HG03045 (cell line): ENCODE measurements at regions not wholly inside any gene's neighbourhood (a gene's known extent, or its start where the extent isn't known, plus 50 kb on each side); places are given as distances from the start of the nearest gene placed in this dataset.
"Not testable (repeated sequence)": the region's sequence is repeated elsewhere in the genome, so short reads cannot be mapped to it uniquely, and the experiment has no call there.

Source experiments
- ATAC-seq: cut with Tn5 transposase; IDR thresholded peaks from one replicate; pipeline ENCODE4 v1.9.1; 2021; ENCODE audit warnings: mild to moderate bottlenecking, moderate library complexity; ENCODE audit not compliant: unreplicated experiment

DNA sequence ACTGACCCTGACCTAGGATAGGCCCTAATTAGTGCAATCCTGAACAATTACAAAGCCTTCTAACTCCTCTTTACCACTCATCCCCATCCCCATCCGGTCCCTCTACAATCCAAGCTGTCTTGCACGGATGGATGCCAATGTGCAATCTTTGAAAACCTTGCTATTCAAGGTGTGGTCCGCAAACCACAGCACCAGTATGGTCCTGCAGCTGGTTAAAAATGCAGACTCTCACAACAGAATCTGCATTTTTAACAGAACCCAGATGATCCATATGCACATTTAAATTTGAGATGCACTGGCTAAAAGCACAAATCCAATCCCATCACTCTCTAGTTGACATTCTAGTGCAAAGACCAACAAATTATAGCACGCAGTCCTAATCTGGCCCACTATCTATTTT is 230.6 kb upstream of the KRR1 start:
- no peak for ATAC-seq

DNA sequence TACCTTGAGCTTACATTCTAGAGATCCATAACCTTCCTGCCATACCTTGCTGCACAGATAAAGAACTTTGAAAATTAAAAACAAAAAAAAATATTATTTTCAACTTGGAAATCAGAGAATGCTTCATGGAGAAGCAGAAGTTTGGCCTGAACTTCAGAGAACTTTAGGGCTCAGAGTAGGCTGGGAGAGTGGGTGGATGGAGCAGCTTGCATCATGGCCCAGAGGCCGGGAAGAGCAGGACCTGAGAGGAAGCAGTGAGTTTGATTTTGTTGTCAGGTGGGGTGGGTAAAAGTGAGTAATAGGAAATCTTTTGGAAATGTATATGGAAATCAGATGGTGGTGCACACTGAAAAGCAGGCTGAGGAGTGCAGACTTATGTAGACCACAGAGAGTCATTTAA is 228.5 kb upstream of the KRR1 start:
- ATAC-seq: no peak

- ATAC-seq: not testable (repeated sequence)
Measured at GRCh38 chr12:75739098-75739497, 227.7 kb upstream of the KRR1 start.

GRCh38 chr12:75738486-75738885 is 227.1 kb upstream of the KRR1 start:
- peak; percentile 97 for ATAC-seq

GRCh38 chr12:75735853-75736252 is 224.4 kb upstream of the KRR1 start:
- ATAC-seq: no peak

- ATAC-seq: no peak
Measured at GRCh38 chr12:75728826-75729225, 217.4 kb upstream of the KRR1 start.

GRCh38 chr12:75727577-75727976 is 216.2 kb upstream of the KRR1 start:
- no peak for ATAC-seq

DNA sequence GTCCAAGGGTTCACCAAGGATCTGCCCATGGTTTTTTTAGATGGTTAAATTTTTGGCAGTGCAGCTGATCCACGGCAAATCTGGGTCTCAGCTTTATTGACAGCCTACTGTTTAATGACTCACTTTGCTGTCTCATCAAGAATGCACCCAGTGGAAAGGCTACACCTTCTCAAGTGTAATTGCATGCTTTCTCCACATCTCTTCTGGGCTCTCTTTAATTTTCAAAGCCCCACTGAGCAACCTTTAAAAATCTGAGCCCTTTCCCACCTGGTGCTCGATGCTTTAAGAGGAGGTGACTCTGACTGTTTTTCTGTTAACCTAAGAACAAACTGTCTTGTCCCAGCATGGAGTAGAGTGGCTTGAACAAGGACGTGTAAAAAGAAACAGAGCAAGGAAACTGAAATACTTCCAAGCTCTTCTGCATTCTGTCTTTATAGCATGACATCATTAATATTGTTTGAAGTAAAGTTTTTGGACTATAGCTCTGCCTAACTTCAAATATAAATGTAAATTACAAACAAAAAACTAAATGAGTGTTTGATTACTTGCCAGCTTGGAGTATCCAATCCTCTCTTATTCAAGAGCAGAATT is 214.2 kb upstream of the KRR1 start:
- no peak for ATAC-seq

GRCh38 chr12:75724928-75725312 is 213.5 kb upstream of the KRR1 start:
- no peak for ATAC-seq

GRCh38 chr12:75724307-75724927 is 213.0 kb upstream of the KRR1 start:
- no peak for ATAC-seq

DNA sequence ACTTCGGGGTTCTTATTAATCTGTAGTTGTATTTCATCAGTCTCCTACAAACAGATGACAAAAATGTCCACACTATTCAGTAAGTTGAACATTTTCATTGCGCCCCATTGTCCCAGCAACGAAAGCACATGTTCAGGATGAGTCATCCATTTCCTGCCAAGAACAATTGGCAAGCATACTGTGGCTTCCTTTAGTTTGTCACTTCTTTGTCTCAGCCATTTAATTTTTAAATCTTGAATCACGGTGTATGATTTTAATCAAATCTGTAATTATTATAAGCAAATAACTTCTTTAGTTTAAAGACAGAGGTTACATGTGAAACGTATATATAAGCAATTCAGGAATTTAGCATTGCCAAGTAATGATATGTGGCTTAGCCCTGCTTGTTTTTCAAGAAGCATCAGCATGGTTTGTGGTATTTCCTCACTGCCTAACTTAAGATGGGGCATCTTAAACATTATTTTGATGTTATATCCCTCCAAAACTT is 211.3 kb upstream of the KRR1 start:
- ATAC-seq: no peak

DNA sequence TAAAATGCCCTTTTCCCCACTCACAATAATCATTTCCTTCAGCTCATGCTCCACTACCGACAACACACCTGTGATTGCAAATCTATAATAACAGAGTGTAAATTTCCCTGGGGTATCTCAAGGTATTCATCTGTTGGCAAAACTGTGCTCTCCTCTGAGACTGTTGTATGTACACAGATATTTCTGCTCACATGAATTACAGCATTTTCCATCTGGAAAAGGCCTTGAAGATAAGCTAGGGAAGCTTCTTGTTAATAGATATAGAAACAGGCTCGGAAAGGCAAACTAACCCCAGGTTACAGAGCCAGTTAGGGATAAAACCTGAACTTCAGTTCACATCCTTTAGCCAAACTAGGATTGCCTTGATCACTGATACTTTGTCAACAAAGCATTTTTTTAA is 210.4 kb upstream of the KRR1 start:
- ATAC-seq: no peak

DNA sequence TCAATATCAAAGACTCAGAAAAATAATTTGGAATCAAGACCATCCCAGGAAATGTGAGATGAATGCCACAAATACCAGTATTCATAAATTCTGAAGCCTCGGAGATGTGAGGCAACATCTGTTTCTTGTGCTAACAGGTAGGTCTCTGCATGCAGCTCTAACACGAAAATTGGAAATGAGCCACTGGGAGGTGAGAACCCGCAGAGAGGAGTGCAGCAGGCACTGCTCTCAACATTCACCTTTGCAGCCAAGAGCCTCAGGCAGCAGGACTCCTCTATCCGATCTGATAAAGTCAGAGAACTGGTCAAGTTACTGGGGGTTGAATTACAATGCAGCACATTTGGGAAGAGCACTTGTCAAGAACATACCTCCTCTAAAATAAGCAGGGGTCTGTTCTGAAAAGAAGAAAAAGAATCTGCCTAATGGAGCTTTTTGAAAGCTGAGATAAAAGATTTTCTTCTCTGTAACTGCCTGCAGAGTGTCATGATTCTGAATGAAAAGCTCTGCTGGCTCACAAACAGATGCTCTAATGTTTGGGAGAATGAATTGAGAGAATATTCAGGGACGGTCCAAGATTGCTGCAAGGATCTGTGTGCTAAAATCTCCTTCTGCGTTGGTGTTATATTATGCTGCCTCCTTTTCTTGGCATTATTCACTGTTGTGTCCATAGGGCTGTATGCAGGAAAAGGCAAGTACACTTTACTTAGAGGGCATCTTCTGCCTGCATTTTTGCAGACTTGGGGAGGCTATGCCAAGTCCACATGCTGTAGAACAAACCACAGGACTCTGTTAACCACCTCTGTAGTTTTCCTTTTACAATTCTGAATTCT is 209.6 kb upstream of the KRR1 start:
- ATAC-seq: no peak

- no peak for ATAC-seq
Measured at GRCh38 chr12:75717902-75718301, 206.5 kb upstream of the KRR1 start.

GRCh38 chr12:75716291-75717025 is 205.0 kb upstream of the KRR1 start:
- ATAC-seq: no peak

DNA sequence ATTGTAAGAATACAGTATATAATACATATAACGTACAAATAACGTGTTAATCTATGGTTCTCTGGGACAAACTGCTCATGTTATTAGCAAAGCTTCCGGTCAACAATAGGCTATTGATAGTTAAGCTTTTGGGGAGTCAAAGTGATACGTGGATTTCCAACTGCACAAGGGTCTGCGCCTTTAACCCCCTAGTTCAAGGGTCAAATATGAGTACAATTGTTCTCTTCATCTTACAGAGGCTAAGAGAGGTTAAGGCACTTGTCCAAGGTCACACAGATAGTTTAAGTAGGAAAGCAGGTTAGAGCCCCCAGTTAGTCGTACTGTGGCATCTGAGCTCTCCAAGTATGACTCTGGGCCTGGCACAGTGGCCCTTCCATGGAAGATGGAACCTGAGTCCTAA is 204.3 kb upstream of the KRR1 start:
- no peak for ATAC-seq

GRCh38 chr12:75715323-75715644 is 203.9 kb upstream of the KRR1 start:
- ATAC-seq: no peak

GRCh38 chr12:75714462-75715322 is 203.3 kb upstream of the KRR1 start:
- no peak for ATAC-seq

- ATAC-seq: no peak
Measured at GRCh38 chr12:75713434-75713833, 202.0 kb upstream of the KRR1 start.

GRCh38 chr12:75712223-75712622 is 200.8 kb upstream of the KRR1 start:
- ATAC-seq: no peak

- no peak for ATAC-seq
Measured at GRCh38 chr12:75711271-75711670, 199.9 kb upstream of the KRR1 start.
